GM18951 (cell line): ENCODE measurements at regions not wholly inside any gene's neighbourhood (a gene's known extent, or its start where the extent isn't known, plus 50 kb on each side); places are given as distances from the start of the nearest gene placed in this dataset.

Experiments
- POLR2A ChIP-seq: IDR thresholded peaks from 4 replicates; pipeline ENCODE4 v1.6.1; 2011; ENCODE audit warnings: mild to moderate bottlenecking; ENCODE audit not compliant: insufficient read length, insufficient read depth; ENCODE audit errors: extremely low read depth
- in situ Hi-C: fragments of 300-500 bp; cut with MboI; formaldehyde crosslinking; loops from one replicate; pipeline ENCODE4 v1.12.0; 2022; ENCODE audit warnings: low sequenced_read_pairs, mixed read lengths, inconsistent platforms; ENCODE audit not compliant: unreplicated experiment

GRCh38 chr3:153103406-153103945 is 58.5 kb upstream of the RAP2B start:
- in situ Hi-C loops, result no loop called here
- no peak for TF ChIP-seq POLR2A

- TF ChIP-seq POLR2A, result no peak
- in situ Hi-C loops, result no loop called here
These were observed 52.0 kb upstream of the RAP2B start for GRCh38 chr3:153110041-153110440.

- TF ChIP-seq POLR2A, result no peak
- in situ Hi-C loops, result no loop called here
These were observed 51.0 kb upstream of the RAP2B start for GRCh38 chr3:153111016-153111415.
